OCI-LY1 (cell line): ENCODE measurements at regions not wholly inside any gene's neighbourhood (a gene's known extent, or its start where the extent isn't known, plus 50 kb on each side); places are given as distances from the start of the nearest gene placed in this dataset.

ENCODE experiments used
- CTCF ChIP-seq: fragments of 200-600 bp; sonication (generic), shearing (Covaris generic); IDR thresholded peaks from 2 replicates; pipeline ENCODE4 v1.5.1; 2017; ENCODE audit warnings: mild to moderate bottlenecking, antibody characterized with exemption, low read length, moderate library complexity, mixed read lengths
- EZH2 ChIP-seq: fragments of 200-600 bp; sonication (generic), shearing (Covaris generic); IDR thresholded peaks from 2 replicates; pipeline ENCODE4 v1.8.0; 2017; ENCODE audit warnings: borderline replicate concordance, mixed run types, mild to moderate bottlenecking, antibody characterized with exemption, low read length, moderate library complexity, mixed read lengths

- no peak for TF ChIP-seq CTCF
- TF ChIP-seq EZH2: no peak
These were observed 264.9 kb downstream of the MEX3B start for GRCh38 chr15:81780966-81781365.
